ENCODE measurements at regions not wholly inside any gene's neighbourhood (a gene's known extent, or its start where the extent isn't known, plus 50 kb on each side); places are given as distances from the start of the nearest gene placed in this dataset.

- TF ChIP-seq EP300 (IDR thresholded peaks at IDR 0.05; ENCODE audit: borderline replicate concordance) (no peak), TAF1 (IDR thresholded peaks at IDR 0.05; ENCODE audit: low read depth) (no peak), MAX (IDR thresholded peaks at IDR 0.05) (no peak), USF1 (IDR thresholded peaks at IDR 0.05) (no peak), YY1 (IDR thresholded peaks at IDR 0.05; ENCODE audit: low read depth) (no peak), CEBPB (IDR thresholded peaks at IDR 0.05) (no peak), NFIC (IDR thresholded peaks at IDR 0.05) (no peak), ZBTB7A (IDR thresholded peaks at IDR 0.05; ENCODE audit: low read depth) (no peak)
These were observed 1806.1 kb upstream of the CDH6 start for GRCh38 chr5:29387384-29387783.

- TF ChIP-seq NFIC (IDR thresholded peaks at IDR 0.05) (no peak), EP300 (IDR thresholded peaks at IDR 0.05; ENCODE audit: borderline replicate concordance) (no peak), EGR1 (IDR thresholded peaks at IDR 0.05) (no peak), TEAD4 (IDR thresholded peaks at IDR 0.05) (no peak), YY1 (IDR thresholded peaks at IDR 0.05; ENCODE audit: low read depth) (no peak), USF1 (IDR thresholded peaks at IDR 0.05) (no peak)
These were observed 1810.7 kb upstream of the CDH6 start for GRCh38 chr5:29382780-29383179.

- no peak for TF ChIP-seq USF1 (IDR thresholded peaks at IDR 0.05)
- no peak for TF ChIP-seq YY1 (IDR thresholded peaks at IDR 0.05; ENCODE audit: low read depth)
These were observed 1813.5 kb upstream of the CDH6 start for GRCh38 chr5:29380029-29380428.

- TF ChIP-seq YY1 (IDR thresholded peaks at IDR 0.05; ENCODE audit: low read depth) (no peak), CREB1 (IDR thresholded peaks at IDR 0.05; ENCODE audit: low read depth) (no peak), EGR1 (IDR thresholded peaks at IDR 0.05) (no peak), USF1 (IDR thresholded peaks at IDR 0.05) (no peak), ZBTB7A (IDR thresholded peaks at IDR 0.05; ENCODE audit: low read depth) (no peak), NFIC (IDR thresholded peaks at IDR 0.05) (no peak)
These were observed 1813.9 kb upstream of the CDH6 start for GRCh38 chr5:29379619-29380018.

- TF ChIP-seq FOXM1 (IDR thresholded peaks at IDR 0.05; ENCODE audit: borderline replicate concordance, low read depth) (no peak), RAD21 (IDR thresholded peaks at IDR 0.05; ENCODE audit: low read depth) (no peak)
These were observed 1815.4 kb upstream of the CDH6 start for GRCh38 chr5:29378104-29378503.

- TF ChIP-seq EP300 (IDR thresholded peaks at IDR 0.05; ENCODE audit: borderline replicate concordance) (no peak), TAF1 (IDR thresholded peaks at IDR 0.05; ENCODE audit: low read depth) (no peak), YY1 (IDR thresholded peaks at IDR 0.05; ENCODE audit: low read depth) (no peak), NFIC (IDR thresholded peaks at IDR 0.05) (no peak), RAD21 (IDR thresholded peaks at IDR 0.05; ENCODE audit: low read depth) (no peak), ZBTB7A (IDR thresholded peaks at IDR 0.05; ENCODE audit: low read depth) (no peak), USF1 (IDR thresholded peaks at IDR 0.05) (no peak), MAX (IDR thresholded peaks at IDR 0.05) (no peak), TEAD4 (IDR thresholded peaks at IDR 0.05) (no peak), REST (IDR thresholded peaks at IDR 0.05; ENCODE audit: low read depth) (no peak), FOXM1 (IDR thresholded peaks at IDR 0.05; ENCODE audit: borderline replicate concordance, low read depth) (no peak), TCF12 (IDR thresholded peaks at IDR 0.05; ENCODE audit: low read depth) (no peak), EGR1 (IDR thresholded peaks at IDR 0.05) (no peak), CEBPB (IDR thresholded peaks at IDR 0.05) (no peak), CREB1 (IDR thresholded peaks at IDR 0.05; ENCODE audit: low read depth) (no peak)
These were observed 1823.2 kb upstream of the CDH6 start for GRCh38 chr5:29370248-29370647.

- no peak for TF ChIP-seq USF1 (IDR thresholded peaks at IDR 0.05)
- no peak for TF ChIP-seq YY1 (IDR thresholded peaks at IDR 0.05; ENCODE audit: low read depth)
- TF ChIP-seq EP300 (IDR thresholded peaks at IDR 0.05; ENCODE audit: borderline replicate concordance): no peak
- TF ChIP-seq NFIC (IDR thresholded peaks at IDR 0.05): no peak
- no peak for TF ChIP-seq ZBTB7A (IDR thresholded peaks at IDR 0.05; ENCODE audit: low read depth)
- no peak for TF ChIP-seq EGR1 (IDR thresholded peaks at IDR 0.05)
These were observed 1826.2 kb upstream of the CDH6 start for GRCh38 chr5:29367176-29367833.

Measured in Ishikawa (cell line).